HepG2 (cell line): ENCODE measurements at regions not wholly inside any gene's neighbourhood (a gene's known extent, or its start where the extent isn't known, plus 50 kb on each side); places are given as distances from the start of the nearest gene placed in this dataset.
A peak's percentile ranks its signal among the peaks of the same experiment; 100 is the strongest.

ENCODE experiments used
- BORCS8-MEF2B ChIP-seq: sonication (generic); formaldehyde crosslinking; IDR thresholded peaks from 2 replicates; pipeline ENCODE4 v1.8.0; 2022; ENCODE audit warnings: mild to moderate bottlenecking, missing genetic modification reagents
- GZF1 ChIP-seq: sonication (generic); formaldehyde crosslinking; IDR thresholded peaks from 2 replicates; pipeline ENCODE4 v1.5.1; 2020; ENCODE audit warnings: mild to moderate bottlenecking, missing genetic modification reagents
- KDM2A ChIP-seq: sonication (generic); formaldehyde crosslinking; IDR thresholded peaks from 2 replicates; pipeline ENCODE4 v1.4.0; 2020; ENCODE audit warnings: low read depth, missing genetic modification reagents, borderline replicate concordance
- MYNN ChIP-seq: sonication (generic); formaldehyde crosslinking; IDR thresholded peaks from 2 replicates; pipeline ENCODE4 v1.4.0; 2020; ENCODE audit warnings: mild to moderate bottlenecking, low read depth, missing genetic modification reagents
- NFYB ChIP-seq: sonication (generic); formaldehyde crosslinking; IDR thresholded peaks from 2 replicates; pipeline ENCODE4 v1.4.0; 2020; ENCODE audit warnings: missing genetic modification reagents
- SRY ChIP-seq: sonication (generic); formaldehyde crosslinking; IDR thresholded peaks from 2 replicates; pipeline ENCODE4 v1.8.0; 2022; ENCODE audit warnings: mild to moderate bottlenecking, missing genetic modification reagents
- ZBTB20 ChIP-seq: sonication (generic); formaldehyde crosslinking; IDR thresholded peaks from 2 replicates; pipeline ENCODE4 v1.8.1; 2023; ENCODE audit warnings: missing genetic modification reagents, low read depth, mild to moderate bottlenecking, borderline replicate concordance
- ZBTB7B ChIP-seq: sonication (generic); formaldehyde crosslinking; IDR thresholded peaks from 2 replicates; pipeline ENCODE4 v1.4.0; 2020; ENCODE audit warnings: missing genetic modification reagents
- ZMYM4 ChIP-seq: sonication (generic); formaldehyde crosslinking; IDR thresholded peaks from 2 replicates; pipeline ENCODE4 v1.8.1; 2023; ENCODE audit warnings: mild to moderate bottlenecking, missing genetic modification reagents
- TF ChIP-seq, protein P1 (sequence below): sonication (generic); formaldehyde crosslinking; IDR thresholded peaks from 2 replicates; pipeline ENCODE4 v1.8.1; 2023; ENCODE audit warnings: mild to moderate bottlenecking, missing genetic modification reagents
- TF ChIP-seq, protein P2 (sequence below): sonication (generic); formaldehyde crosslinking; IDR thresholded peaks from 2 replicates; pipeline ENCODE4 v1.4.0; 2020; ENCODE audit warnings: low read depth, missing genetic modification reagents
- TF ChIP-seq, protein P3 (sequence below): IDR thresholded peaks from 2 replicates; pipeline ENCODE4 v1.6.1; 2016; ENCODE audit warnings: mild to moderate bottlenecking, missing biosample characterization, missing genetic modification reagents
- TF ChIP-seq, protein P4 (sequence below): IDR thresholded peaks from 2 replicates; pipeline ENCODE4 v1.4.0; 2020; ENCODE audit warnings: mild to moderate bottlenecking, missing genetic modification reagents
- TF ChIP-seq, protein P5 (sequence below): sonication (generic); formaldehyde crosslinking; IDR thresholded peaks from 2 replicates; pipeline ENCODE4 v1.5.0; 2020; ENCODE audit warnings: missing genetic modification reagents, mild to moderate bottlenecking, borderline replicate concordance

DNA sequence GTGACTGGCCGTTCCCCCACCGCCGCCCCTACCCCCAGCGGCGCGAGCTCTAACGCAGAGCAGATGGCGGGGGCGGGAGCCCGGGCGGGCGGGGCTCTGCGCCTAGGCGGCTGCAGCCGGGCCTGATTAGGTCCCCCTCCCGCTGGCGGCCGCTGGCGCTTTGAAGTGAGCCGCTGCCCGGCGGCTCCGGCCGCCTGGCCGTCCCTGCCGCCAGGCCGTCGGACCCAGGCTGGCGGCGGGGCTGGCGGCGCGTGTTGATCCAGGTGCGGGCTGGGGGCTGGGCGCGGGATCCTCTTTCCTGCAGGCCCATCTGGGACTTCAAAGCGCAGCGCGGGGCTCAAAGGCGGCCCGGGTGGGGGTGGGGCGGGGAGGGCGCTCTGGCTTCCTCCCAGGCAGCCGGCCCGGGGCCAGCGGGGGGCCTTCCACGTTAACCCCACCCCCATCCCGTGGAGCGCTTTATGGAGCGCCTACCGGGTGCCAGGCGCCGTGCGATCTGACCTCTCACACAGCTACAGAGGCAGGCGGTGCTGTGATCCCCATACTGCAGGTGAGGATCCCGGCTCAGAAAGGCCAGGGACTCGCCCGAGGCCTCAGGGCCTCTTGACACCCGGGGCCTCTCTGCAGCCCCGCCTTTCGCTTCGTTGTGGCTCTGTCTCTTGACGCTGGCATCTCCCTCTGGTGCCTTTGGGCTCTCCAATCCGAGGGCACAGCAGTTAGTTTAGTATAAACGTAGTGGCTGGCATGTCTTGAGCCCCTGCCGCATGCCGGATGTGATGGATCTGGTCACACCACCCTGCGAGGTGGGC lies 80.0 kb upstream of the NKD1 start (continued):
- TF ChIP-seq ZBTB7B (CRISPR knock-in tag) (peak; percentile 73; the same call in 1 of the 2 replicates), GZF1 (peak; percentile 69; the same call in 1 of the 2 replicates), NFYB (CRISPR knock-in tag) (no peak; the same call in 1 of the 2 replicates), ZMYM4 (CRISPR knock-in tag) (0 out of 2 replicates have a peak, but pooled peaks have one; percentile 60), ZBTB20 (CRISPR knock-in tag) (peak; percentile 64; the same call in 1 of the 2 replicates), BORCS8-MEF2B (CRISPR knock-in tag) (peak; percentile 64), SRY (CRISPR knock-in tag) (peak; percentile 62; the same call in 1 of the 2 replicates), KDM2A (CRISPR knock-in tag) (peak; percentile 62; the same call in 1 of the 2 replicates), MYNN (CRISPR knock-in tag) (peak; percentile 20; the same call in 1 of the 2 replicates)
- TF ChIP-seq, protein P1, sequence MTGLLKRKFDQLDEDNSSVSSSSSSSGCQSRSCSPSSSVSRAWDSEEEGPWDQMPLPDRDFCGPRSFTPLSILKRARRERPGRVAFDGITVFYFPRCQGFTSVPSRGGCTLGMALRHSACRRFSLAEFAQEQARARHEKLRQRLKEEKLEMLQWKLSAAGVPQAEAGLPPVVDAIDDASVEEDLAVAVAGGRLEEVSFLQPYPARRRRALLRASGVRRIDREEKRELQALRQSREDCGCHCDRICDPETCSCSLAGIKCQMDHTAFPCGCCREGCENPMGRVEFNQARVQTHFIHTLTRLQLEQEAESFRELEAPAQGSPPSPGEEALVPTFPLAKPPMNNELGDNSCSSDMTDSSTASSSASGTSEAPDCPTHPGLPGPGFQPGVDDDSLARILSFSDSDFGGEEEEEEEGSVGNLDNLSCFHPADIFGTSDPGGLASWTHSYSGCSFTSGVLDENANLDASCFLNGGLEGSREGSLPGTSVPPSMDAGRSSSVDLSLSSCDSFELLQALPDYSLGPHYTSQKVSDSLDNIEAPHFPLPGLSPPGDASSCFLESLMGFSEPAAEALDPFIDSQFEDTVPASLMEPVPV (CRISPR knock-in tag), result peak; percentile 80
- TF ChIP-seq, protein P2, sequence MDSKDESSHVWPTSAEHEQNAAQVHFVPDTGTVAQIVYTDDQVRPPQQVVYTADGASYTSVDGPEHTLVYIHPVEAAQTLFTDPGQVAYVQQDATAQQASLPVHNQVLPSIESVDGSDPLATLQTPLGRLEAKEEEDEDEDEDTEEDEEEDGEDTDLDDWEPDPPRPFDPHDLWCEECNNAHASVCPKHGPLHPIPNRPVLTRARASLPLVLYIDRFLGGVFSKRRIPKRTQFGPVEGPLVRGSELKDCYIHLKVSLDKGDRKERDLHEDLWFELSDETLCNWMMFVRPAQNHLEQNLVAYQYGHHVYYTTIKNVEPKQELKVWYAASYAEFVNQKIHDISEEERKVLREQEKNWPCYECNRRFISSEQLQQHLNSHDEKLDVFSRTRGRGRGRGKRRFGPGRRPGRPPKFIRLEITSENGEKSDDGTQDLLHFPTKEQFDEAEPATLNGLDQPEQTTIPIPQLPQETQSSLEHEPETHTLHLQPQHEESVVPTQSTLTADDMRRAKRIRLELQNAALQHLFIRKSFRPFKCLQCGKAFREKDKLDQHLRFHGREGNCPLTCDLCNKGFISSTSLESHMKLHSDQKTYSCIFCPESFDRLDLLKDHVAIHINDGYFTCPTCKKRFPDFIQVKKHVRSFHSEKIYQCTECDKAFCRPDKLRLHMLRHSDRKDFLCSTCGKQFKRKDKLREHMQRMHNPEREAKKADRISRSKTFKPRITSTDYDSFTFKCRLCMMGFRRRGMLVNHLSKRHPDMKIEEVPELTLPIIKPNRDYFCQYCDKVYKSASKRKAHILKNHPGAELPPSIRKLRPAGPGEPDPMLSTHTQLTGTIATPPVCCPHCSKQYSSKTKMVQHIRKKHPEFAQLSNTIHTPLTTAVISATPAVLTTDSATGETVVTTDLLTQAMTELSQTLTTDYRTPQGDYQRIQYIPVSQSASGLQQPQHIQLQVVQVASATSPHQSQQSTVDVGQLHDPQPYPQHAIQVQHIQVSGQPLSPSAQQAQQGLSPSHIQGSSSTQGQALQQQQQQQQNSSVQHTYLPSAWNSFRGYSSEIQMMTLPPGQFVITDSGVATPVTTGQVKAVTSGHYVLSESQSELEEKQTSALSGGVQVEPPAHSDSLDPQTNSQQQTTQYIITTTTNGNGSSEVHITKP (CRISPR knock-in tag), result peak; percentile 45; the same call in 1 of the 2 replicates
- TF ChIP-seq, protein P3, sequence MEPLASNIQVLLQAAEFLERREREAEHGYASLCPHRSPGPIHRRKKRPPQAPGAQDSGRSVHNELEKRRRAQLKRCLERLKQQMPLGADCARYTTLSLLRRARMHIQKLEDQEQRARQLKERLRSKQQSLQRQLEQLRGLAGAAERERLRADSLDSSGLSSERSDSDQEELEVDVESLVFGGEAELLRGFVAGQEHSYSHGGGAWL (CRISPR knock-in tag), result peak; percentile 60
- TF ChIP-seq, protein P4, sequence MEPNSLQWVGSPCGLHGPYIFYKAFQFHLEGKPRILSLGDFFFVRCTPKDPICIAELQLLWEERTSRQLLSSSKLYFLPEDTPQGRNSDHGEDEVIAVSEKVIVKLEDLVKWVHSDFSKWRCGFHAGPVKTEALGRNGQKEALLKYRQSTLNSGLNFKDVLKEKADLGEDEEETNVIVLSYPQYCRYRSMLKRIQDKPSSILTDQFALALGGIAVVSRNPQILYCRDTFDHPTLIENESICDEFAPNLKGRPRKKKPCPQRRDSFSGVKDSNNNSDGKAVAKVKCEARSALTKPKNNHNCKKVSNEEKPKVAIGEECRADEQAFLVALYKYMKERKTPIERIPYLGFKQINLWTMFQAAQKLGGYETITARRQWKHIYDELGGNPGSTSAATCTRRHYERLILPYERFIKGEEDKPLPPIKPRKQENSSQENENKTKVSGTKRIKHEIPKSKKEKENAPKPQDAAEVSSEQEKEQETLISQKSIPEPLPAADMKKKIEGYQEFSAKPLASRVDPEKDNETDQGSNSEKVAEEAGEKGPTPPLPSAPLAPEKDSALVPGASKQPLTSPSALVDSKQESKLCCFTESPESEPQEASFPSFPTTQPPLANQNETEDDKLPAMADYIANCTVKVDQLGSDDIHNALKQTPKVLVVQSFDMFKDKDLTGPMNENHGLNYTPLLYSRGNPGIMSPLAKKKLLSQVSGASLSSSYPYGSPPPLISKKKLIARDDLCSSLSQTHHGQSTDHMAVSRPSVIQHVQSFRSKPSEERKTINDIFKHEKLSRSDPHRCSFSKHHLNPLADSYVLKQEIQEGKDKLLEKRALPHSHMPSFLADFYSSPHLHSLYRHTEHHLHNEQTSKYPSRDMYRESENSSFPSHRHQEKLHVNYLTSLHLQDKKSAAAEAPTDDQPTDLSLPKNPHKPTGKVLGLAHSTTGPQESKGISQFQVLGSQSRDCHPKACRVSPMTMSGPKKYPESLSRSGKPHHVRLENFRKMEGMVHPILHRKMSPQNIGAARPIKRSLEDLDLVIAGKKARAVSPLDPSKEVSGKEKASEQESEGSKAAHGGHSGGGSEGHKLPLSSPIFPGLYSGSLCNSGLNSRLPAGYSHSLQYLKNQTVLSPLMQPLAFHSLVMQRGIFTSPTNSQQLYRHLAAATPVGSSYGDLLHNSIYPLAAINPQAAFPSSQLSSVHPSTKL (CRISPR knock-in tag), result peak; percentile 63; the same call in 1 of the 2 replicates
- TF ChIP-seq, protein P5, sequence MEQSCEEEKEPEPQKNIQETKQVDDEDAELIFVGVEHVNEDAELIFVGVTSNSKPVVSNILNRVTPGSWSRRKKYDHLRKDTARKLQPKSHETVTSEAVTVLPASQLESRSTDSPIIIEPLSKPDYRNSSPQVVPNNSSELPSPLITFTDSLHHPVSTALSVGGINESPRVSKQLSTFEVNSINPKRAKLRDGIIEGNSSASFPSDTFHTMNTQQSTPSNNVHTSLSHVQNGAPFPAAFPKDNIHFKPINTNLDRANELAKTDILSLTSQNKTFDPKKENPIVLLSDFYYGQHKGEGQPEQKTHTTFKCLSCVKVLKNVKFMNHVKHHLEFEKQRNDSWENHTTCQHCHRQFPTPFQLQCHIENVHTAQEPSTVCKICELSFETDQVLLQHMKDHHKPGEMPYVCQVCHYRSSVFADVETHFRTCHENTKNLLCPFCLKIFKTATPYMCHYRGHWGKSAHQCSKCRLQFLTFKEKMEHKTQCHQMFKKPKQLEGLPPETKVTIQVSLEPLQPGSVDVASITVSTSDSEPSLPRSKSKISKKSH (CRISPR knock-in tag), result peak; percentile 75; the same call in 1 of the 2 replicates
